SJSA1 (cell line): ENCODE measurements at regions not wholly inside any gene's neighbourhood (a gene's known extent, or its start where the extent isn't known, plus 50 kb on each side); places are given as distances from the start of the nearest gene placed in this dataset.
"Not testable (repeated sequence)": the region's sequence is repeated elsewhere in the genome, so short reads cannot be mapped to it uniquely, and the experiment has no call there.

ENCODE experiments used
- DNase-seq, 2 experiments: peaks; one replicate each; pipeline ENCODE4 v3.0.0-alpha.2; 2015 to 2020; ENCODE audit warnings: low spot score in 2 of 2, low read depth in 1 of 2
- H3K27ac ChIP-seq: fragments of 250-450 bp; sonication (Bioruptor Pico); 2 replicates; pipeline ENCODE4 v1.5.1; 2020; ENCODE audit warnings: mild to moderate bottlenecking, moderate library complexity
- H3K27me3 ChIP-seq: fragments of 250-450 bp; sonication (Bioruptor Pico); replicated peaks from 2 replicates; pipeline ENCODE4 v1.5.1; 2020; ENCODE audit warnings: mild to moderate bottlenecking, moderate library complexity
- H3K36me3 ChIP-seq: fragments of 250-450 bp; sonication (Bioruptor Pico); 2 replicates; pipeline ENCODE4 v1.5.1; 2020; ENCODE audit warnings: mild to moderate bottlenecking
- H3K4me1 ChIP-seq: fragments of 250-450 bp; sonication (Bioruptor Pico); replicated peaks from 2 replicates; pipeline ENCODE4 v1.6.1; 2021; ENCODE audit warnings: mild to moderate bottlenecking
- H3K4me3 ChIP-seq: fragments of 250-450 bp; sonication (Bioruptor Pico); 2 replicates; pipeline ENCODE4 v1.5.1; 2020; ENCODE audit warnings: mild to moderate bottlenecking
- H3K9me3 ChIP-seq: fragments of 250-450 bp; sonication (Bioruptor Pico); replicated peaks from 2 replicates; pipeline ENCODE4 v1.5.1; 2020; ENCODE audit warnings: mild to moderate bottlenecking

DNA sequence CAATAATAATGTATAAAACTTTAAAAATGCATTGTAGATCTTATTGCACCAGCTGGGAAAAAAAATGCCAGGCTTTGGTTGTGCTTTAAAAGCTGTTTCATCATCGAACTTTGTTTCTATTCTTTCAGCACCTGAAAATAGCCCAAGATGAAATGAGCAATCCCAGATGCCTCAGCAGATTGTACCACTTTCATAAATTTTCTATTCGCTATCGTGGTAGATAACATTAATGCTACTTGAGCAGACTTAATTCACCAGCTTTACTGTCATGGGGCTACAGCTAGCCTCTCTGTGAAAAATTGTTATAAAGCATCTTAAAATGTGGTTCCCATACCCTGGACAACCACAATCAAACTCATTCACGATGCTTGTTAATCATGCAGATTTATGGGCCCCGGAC, 599.6 kb upstream of the HS3ST1 start:
- Histone ChIP-seq H3K4me3 (no peak overlapping the region), H3K27me3 (no peaks in the 10 kb centered on the region), H3K9me3 (no peaks in the 10 kb centered on the region), H3K27ac (no peak overlapping the region), H3K4me1 (no peaks in the 10 kb centered on the region), H3K36me3 (no peaks in the 10 kb centered on the region)
- DNase-seq = no peak

GRCh38 chr4:12022409-12022808, 593.7 kb upstream of the HS3ST1 start:
- H3K4me3 ChIP-seq = no peak overlapping the region
- no peak overlapping the region for H3K27ac ChIP-seq
- no peak for DNase-seq
- no peaks in the 10 kb centered on the region for H3K27me3 ChIP-seq
- no peaks in the 10 kb centered on the region for H3K9me3 ChIP-seq
- H3K36me3 ChIP-seq = no peaks in the 10 kb centered on the region
- no peaks in the 10 kb centered on the region for H3K4me1 ChIP-seq

GRCh38 chr4:12016729-12017128, 588.0 kb upstream of the HS3ST1 start:
- no peak for DNase-seq
- Histone ChIP-seq H3K27me3 (no peaks in the 10 kb centered on the region), H3K4me3 (no peak overlapping the region), H3K36me3 (no peaks in the 10 kb centered on the region), H3K9me3 (no peaks in the 10 kb centered on the region), H3K4me1 (no peaks in the 10 kb centered on the region), H3K27ac (no peak overlapping the region)

GRCh38 chr4:12005471-12005870, 576.8 kb upstream of the HS3ST1 start:
- no peaks in the 10 kb centered on the region for H3K4me1 ChIP-seq
- H3K27me3 ChIP-seq = no peaks in the 10 kb centered on the region
- H3K36me3 ChIP-seq = no peaks in the 10 kb centered on the region
- H3K9me3 ChIP-seq = no peaks in the 10 kb centered on the region
- no peak for DNase-seq
- no peak overlapping the region for H3K27ac ChIP-seq
- H3K4me3 ChIP-seq = no peak overlapping the region

DNA sequence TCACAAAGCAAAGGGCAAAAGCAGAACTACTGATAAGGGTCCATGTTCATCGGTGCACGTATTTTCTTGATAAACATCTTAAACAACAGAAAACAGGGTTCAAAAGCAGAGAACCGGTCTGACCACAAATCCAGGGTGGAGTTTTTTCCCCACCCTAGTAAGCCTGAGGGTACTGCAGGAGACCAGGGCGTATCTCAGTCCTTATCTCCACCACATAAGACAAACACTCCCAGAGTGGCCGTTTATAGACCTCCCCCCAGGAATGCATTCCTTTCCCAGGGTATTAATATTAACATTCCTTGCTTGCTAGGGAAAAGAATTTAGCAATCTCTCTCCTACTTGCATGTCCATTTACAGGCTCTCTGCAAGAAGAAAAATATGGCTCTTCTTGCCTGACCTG, 567.9 kb upstream of the HS3ST1 start:
- H3K27ac ChIP-seq, H3K27me3 ChIP-seq, H3K9me3 ChIP-seq, DNase-seq, H3K36me3 ChIP-seq, H3K4me1 ChIP-seq, H3K4me3 ChIP-seq: not testable (repeated sequence)

- Histone ChIP-seq H3K36me3 (no peaks in the 10 kb centered on the region), H3K4me3 (no peak overlapping the region), H3K27ac (no peak overlapping the region), H3K27me3 (no peaks in the 10 kb centered on the region), H3K9me3 (no peaks in the 10 kb centered on the region), H3K4me1 (no peaks in the 10 kb centered on the region)
- DNase-seq = no peak
Measured at GRCh38 chr4:11976726-11977263, 548.1 kb upstream of the HS3ST1 start.

DNA sequence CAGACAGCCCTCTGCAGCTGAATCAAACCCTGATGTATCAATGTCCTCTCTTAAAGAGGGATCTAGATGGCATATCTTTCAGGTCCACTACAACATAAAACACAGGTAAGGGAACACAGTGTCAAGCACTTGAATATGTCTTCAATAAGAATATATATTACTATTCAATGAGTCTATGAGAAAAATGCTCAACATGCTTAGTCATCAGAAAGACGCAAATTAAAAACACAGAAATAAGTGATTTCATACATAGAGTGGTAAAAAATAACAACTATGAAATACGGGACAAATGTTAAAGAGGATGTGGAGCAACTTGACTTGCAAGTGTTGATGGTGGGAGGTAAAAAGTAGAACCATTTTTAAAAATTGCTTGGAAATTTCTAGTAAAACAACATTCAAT, 544.6 kb upstream of the HS3ST1 start:
- Histone ChIP-seq H3K4me1 (no peaks in the 10 kb centered on the region), H3K4me3 (no peak overlapping the region), H3K9me3 (no peaks in the 10 kb centered on the region), H3K27me3 (no peaks in the 10 kb centered on the region), H3K27ac (no peak overlapping the region), H3K36me3 (no peaks in the 10 kb centered on the region)
- no peak for DNase-seq

DNA sequence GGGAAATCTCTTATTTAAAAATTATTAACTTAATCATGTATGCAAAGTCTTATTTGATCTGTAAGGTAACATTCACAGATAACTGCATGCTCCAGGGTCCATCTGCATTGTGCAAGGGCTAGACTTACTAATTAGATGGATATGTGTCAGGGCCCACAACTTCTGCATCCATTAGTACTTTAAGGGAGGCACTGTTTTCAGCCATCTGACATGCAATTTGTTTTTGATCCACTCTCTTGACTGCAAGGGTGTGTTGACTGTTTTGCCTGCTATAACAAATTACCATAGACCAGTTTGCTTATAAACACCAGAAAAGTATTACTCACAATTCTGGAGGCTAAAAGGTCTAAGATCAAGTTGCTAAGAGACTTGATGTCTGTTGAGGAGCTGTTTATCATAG, 542.1 kb upstream of the HS3ST1 start:
- Histone ChIP-seq H3K4me1 (no peaks in the 10 kb centered on the region), H3K9me3 (no peaks in the 10 kb centered on the region)
- DNase-seq = no peak

DNA sequence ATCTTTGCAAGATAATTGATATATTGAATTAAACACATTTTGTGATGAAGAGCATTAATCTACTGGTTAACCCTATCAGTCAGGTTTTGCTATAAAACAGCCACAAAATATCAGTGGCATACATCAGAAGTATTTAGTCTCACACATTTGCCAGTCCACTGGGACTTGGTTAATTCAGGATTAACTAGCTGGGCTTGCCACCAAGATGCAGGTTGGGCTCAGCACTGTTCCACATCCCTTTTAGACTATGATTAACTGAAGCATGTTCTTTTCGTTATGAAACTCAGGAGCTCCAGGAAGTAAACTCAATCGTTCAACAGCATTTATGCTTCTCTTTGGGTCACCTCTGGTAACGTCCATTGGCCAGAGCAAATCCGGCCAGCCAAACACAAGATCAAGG, 538.1 kb upstream of the HS3ST1 start:
- H3K9me3 ChIP-seq = no peaks in the 10 kb centered on the region
- no peaks in the 10 kb centered on the region for H3K4me1 ChIP-seq
- no peak overlapping the region for H3K4me3 ChIP-seq
- no peaks in the 10 kb centered on the region for H3K36me3 ChIP-seq
- H3K27me3 ChIP-seq = no peaks in the 10 kb centered on the region
- H3K27ac ChIP-seq = no peak overlapping the region
- DNase-seq = no peak

More for the DNA sequence above, 542.1 kb upstream of the HS3ST1 start:
- Histone ChIP-seq H3K27me3 (no peaks in the 10 kb centered on the region), H3K4me3 (no peak overlapping the region), H3K27ac (no peak overlapping the region), H3K36me3 (no peaks in the 10 kb centered on the region)

DNA sequence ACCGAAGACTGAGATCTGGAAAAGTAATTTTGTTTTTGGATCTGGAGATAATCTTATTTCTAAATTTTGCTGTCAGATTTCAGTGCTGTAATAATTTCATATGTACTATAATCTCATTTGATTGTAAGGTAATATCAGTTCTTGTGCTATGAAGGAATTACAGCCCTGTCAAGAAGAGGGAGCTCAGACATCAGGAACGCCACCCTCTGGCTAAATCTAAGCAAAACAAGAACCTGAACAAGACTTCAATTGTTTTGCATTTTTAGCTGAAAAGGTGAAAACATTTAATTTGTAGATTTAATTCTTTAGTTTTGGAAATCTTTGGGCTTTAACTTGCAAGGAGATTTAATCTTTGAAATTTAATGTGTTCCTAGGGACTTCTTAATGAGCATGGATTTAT, 525.4 kb upstream of the HS3ST1 start:
- H3K36me3 ChIP-seq = no peaks in the 10 kb centered on the region
- no peaks in the 10 kb centered on the region for H3K4me1 ChIP-seq
- no peak overlapping the region for H3K27ac ChIP-seq
- no peaks in the 10 kb centered on the region for H3K27me3 ChIP-seq
- no peaks in the 10 kb centered on the region for H3K9me3 ChIP-seq
- no peak for DNase-seq
- H3K4me3 ChIP-seq = no peak overlapping the region

DNA sequence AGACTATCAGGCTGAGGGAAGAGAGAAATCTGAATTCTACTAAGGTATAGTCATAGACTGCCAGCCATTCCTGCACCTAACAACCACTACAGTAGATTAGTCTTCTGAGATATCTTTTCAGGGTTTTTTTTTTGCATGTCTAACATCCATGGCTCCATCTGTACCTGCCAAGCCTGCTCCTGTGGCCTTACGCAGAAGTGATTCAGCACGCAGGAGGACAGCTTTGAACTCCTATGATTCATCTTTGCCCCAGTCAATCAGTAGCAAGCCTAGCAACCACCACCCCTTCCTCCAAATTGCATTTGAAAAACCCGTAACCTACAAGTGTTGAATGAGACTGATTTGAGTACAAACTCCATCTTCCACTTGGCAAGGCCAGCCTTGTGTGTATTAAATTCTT, 520.7 kb upstream of the HS3ST1 start:
- H3K4me3 ChIP-seq = no peak overlapping the region
- no peaks in the 10 kb centered on the region for H3K36me3 ChIP-seq
- H3K4me1 ChIP-seq = no peaks in the 10 kb centered on the region
- H3K27me3 ChIP-seq = no peaks in the 10 kb centered on the region
- H3K9me3 ChIP-seq = no peaks in the 10 kb centered on the region
- no peak overlapping the region for H3K27ac ChIP-seq
- DNase-seq = no peak

DNA sequence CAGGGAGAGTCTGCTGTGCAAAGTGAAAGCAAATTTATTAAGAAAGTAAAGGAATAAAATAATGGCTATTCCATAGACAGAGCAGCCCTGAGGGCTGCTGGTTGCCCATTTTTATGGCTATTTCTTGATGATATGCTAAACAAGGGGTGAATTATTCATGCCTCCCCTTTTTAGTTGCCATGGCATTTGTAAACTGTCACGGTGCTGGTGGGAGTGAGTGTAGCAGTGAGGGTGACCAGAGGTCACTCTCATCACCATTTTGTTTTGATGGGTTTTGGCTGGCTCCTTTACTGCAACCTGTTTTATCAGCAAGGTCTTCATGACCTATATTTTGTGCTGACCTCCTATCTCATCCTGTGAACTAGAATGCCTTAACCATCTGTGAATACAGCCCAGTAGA, 518.9 kb upstream of the HS3ST1 start:
- H3K27me3 ChIP-seq, H3K4me3 ChIP-seq, H3K27ac ChIP-seq, H3K4me1 ChIP-seq, H3K9me3 ChIP-seq, H3K36me3 ChIP-seq, DNase-seq: not testable (repeated sequence)

DNA sequence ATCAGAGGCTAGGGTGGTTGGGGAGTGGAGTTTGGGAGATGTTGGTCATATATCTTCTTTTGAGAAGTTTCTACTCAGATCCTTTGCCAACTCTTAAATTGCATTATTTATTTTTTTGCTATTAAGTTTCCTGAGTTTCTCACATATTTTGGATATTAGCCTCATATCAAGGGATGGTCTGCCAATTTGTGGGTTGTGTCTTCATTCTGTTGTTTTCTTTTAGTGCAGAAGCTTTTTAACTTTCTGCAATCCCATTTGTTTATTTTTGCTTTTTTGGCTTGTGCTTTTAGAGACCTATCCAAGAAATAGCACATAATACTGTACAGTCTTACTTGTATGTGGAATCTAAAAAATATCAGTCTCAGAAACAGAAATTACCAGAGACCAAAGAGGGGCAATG, 509.2 kb upstream of the HS3ST1 start:
- Histone ChIP-seq H3K36me3 (no peaks in the 10 kb centered on the region), H3K4me1 (no peaks in the 10 kb centered on the region), H3K4me3 (no peak overlapping the region), H3K27ac (no peak overlapping the region), H3K27me3 (no peaks in the 10 kb centered on the region), H3K9me3 (no peaks in the 10 kb centered on the region)
- no peak for DNase-seq

DNA sequence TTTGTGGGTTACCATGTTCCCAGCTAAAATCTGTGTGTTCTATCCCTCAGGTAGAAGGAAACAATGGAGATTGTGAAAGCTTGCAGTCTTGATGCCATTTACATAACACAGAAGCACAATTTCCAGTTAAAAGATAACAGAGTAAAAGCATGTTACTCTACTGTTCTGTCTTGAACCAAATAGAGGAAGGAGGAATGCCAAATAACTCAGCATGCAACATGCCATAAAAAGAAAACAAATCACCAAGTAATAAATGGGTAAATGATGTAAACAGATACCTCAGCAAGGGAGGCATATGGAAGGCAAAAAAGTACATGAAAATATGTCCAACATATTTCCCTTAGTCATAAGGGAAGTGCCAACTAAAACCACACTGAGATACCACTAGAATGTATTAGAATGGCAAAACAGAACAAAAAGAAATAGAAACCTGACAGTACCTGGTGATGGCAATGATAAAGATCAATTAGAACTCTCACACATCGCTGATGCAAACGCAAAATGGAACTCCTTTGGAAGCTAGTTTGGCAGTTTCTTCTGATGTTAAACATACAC, 502.6 kb upstream of the HS3ST1 start:
- no peak for DNase-seq
- Histone ChIP-seq H3K4me1 (no peaks in the 10 kb centered on the region), H3K4me3 (no peak overlapping the region), H3K27me3 (no peaks in the 10 kb centered on the region), H3K27ac (no peak overlapping the region), H3K36me3 (no peaks in the 10 kb centered on the region), H3K9me3 (no peaks in the 10 kb centered on the region)

DNA sequence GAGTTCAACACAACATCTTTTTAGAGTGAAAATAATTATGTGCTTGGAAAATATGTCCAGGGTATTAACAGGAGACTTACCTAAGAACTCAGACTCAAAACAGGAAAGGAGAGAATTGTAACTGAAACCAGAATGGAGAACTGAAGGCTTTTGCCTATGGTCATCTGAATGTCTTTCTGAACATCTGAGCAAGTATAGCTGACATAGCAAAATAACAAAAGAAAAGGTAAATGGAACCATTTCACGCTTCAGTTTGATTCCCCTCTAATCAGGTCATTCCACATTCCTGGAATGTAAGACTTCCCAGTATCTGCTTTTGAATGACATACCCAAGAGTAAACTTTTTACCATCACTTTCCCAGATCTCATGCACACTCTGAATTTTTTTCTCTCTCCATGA, 500.4 kb upstream of the HS3ST1 start:
- H3K9me3 ChIP-seq = no peaks in the 10 kb centered on the region
- H3K4me3 ChIP-seq = no peak overlapping the region
- H3K4me1 ChIP-seq = no peaks in the 10 kb centered on the region
- H3K27me3 ChIP-seq = no peaks in the 10 kb centered on the region
- no peaks in the 10 kb centered on the region for H3K36me3 ChIP-seq
- no peak for DNase-seq
- no peak overlapping the region for H3K27ac ChIP-seq
